HPDE6-E6E7 (cell line): ENCODE measurements at regions not wholly inside any gene's neighbourhood (a gene's known extent, or its start where the extent isn't known, plus 50 kb on each side); places are given as distances from the start of the nearest gene placed in this dataset.

Experiments
- DNase-seq: peaks from one replicate; pipeline ENCODE4 v3.0.0; 2011; ENCODE audit warnings: missing footprints; ENCODE audit errors: extremely low spot score

GRCh38 chr1:90494748-90495282 lies 222.3 kb downstream of the BARHL2 start:
- no peak for DNase-seq

GRCh38 chr1:90488451-90488850 lies 228.7 kb downstream of the BARHL2 start:
- no peak for DNase-seq

GRCh38 chr1:90486996-90487395 lies 230.1 kb downstream of the BARHL2 start:
- DNase-seq, result no peak

GRCh38 chr1:90486134-90486824 lies 230.8 kb downstream of the BARHL2 start:
- no peak for DNase-seq

- no peak for DNase-seq
These were observed 236.7 kb downstream of the BARHL2 start for GRCh38 chr1:90480271-90480835.

GRCh38 chr1:90476994-90477393 lies 240.1 kb downstream of the BARHL2 start:
- no peak for DNase-seq

GRCh38 chr1:90476411-90476810 lies 240.7 kb downstream of the BARHL2 start:
- no peak for DNase-seq

- DNase-seq, result no peak
These were observed 241.5 kb downstream of the BARHL2 start for GRCh38 chr1:90475631-90476030.

GRCh38 chr1:90474731-90475130 lies 242.4 kb downstream of the BARHL2 start:
- no peak for DNase-seq

- DNase-seq, result no peak
These were observed 242.9 kb downstream of the BARHL2 start for GRCh38 chr1:90474158-90474557.

- no peak for DNase-seq
These were observed 244.3 kb downstream of the BARHL2 start for GRCh38 chr1:90472775-90473174.

GRCh38 chr1:90459570-90459969 lies 257.5 kb downstream of the BARHL2 start:
- no peak for DNase-seq

GRCh38 chr1:90457985-90458384 lies 259.1 kb downstream of the BARHL2 start:
- DNase-seq, result no peak

- no peak for DNase-seq
These were observed 264.6 kb downstream of the BARHL2 start for GRCh38 chr1:90452491-90452890.

- no peak for DNase-seq
These were observed 273.7 kb downstream of the BARHL2 start for GRCh38 chr1:90443354-90443753.

GRCh38 chr1:90435351-90435750 lies 281.8 kb downstream of the BARHL2 start:
- no peak for DNase-seq

GRCh38 chr1:90434460-90434859 lies 282.6 kb downstream of the BARHL2 start:
- DNase-seq, result no peak

GRCh38 chr1:90417126-90417525 lies 300.0 kb downstream of the BARHL2 start:
- DNase-seq, result no peak

- DNase-seq, result no peak
These were observed 302.9 kb downstream of the BARHL2 start for GRCh38 chr1:90414201-90414600.

GRCh38 chr1:90413519-90413918 lies 303.6 kb downstream of the BARHL2 start:
- DNase-seq, result no peak

- no peak for DNase-seq
These were observed 304.5 kb downstream of the BARHL2 start for GRCh38 chr1:90412563-90412962.

GRCh38 chr1:90411185-90411584 lies 305.9 kb downstream of the BARHL2 start:
- DNase-seq, result no peak

GRCh38 chr1:90407737-90408136 lies 309.4 kb downstream of the BARHL2 start:
- no peak for DNase-seq

- DNase-seq, result no peak
These were observed 311.4 kb downstream of the BARHL2 start for GRCh38 chr1:90405726-90406125.
